Ammon's horn (tissue), 1 donor: ENCODE measurements at regions not wholly inside any gene's neighbourhood (a gene's known extent, or its start where the extent isn't known, plus 50 kb on each side); places are given as distances from the start of the nearest gene placed in this dataset.

Experiments
- DNase-seq: peaks from one replicate; pipeline ENCODE4 v3.0.0-alpha.2; 2016; ENCODE audit warnings: low spot score

GRCh38 chr1:2865571-2866421 is 64.3 kb upstream of the TTC34 start:
- no peak for DNase-seq

DNA sequence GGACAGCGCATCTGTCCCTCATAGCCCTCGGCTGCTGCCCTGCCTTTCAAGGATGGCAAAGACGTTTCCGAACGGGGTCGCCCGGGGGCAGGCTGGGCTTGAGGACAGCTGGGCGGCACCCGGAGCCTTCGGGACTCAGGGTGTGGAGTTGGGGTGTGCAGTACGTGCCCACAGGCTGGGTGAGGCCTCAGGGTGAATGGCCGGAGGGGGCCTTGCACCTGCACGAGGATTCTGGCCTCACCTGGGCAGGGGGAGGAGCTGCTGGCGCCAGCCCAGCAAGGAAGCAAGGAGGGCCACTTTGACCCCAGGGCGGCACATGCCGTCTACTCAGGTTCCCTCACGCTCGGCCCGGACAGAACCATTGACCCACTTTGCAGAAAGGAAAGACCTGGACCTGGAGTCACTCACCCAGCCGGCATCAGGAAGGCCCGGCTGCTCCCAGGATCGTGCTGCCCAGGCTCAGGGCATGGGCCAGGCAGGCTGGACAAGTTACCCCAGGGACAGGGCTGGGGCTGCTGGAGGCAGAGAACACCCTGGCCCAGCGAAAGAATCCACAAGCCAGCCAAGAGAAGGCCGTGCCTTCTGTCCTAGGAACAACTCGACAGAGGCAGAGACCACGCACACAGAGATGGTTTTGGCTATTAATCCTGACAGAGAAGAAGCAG is 65.1 kb upstream of the TTC34 start:
- no peak for DNase-seq

- no peak for DNase-seq
Measured at GRCh38 chr1:2867087-2867425, 65.6 kb upstream of the TTC34 start.

GRCh38 chr1:2867861-2868260 is 66.4 kb upstream of the TTC34 start:
- no peak for DNase-seq

DNA sequence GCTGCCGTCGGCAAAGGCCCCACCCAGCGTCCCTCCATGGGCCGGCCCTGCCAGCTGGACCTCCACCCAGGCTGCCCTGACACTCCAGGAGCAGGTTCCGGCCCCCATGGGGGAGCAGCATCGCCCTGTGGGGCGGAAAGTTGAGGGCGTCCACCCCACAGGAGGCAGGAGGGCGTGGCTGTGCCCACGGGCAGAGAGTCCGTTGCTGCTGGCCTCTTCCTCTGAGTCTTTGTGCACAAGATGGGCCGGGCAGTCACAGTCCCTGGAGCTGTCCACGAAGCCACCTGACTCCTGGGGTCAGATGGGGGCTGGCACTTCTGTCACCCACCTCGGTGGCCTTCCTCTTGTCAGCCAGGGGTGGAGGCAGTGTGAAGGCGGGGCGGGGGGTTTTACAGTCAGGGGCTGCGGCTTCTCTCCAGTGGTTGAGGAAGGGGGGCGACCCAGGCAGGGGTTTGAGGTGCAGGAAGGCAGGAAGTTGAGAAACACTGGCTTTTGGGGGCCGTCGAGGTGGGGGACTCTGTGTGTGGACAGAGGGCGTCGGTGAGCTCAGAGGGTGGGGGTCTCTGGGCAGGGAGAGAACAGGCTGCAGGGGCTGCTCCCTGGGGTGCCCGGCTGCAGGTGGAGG is 67.2 kb upstream of the TTC34 start:
- DNase-seq, result no peak

DNA sequence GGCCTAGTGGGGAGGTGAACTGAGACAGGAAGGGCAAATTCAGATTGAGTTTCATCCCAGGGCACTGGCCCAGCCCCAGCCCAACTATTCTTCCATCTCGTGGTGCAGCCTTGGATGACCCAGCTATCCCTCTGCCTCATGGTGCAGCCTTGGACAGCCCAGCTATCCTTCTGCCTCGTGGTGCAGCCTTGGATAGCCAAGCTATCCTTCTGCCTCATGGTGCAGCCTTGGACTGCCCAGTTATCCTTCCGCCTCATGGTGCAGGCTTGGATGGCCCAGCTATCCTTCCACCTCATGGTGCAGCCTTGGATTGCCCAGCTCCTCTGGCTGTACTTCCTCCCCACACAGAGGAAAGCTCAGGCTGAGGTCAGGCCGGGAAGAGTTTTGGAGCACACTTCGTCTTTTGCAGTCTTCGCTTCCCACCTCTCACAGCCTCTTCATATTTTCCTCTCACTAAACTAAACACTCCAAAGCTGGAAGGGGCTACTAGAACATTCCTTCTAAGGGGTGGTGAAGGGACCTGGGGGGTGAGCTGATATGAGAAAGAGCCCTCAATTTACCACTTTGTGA is 69.8 kb upstream of the TTC34 start:
- DNase-seq, result no peak

GRCh38 chr1:2874207-2874606 is 72.7 kb upstream of the TTC34 start:
- DNase-seq, result no peak

DNA sequence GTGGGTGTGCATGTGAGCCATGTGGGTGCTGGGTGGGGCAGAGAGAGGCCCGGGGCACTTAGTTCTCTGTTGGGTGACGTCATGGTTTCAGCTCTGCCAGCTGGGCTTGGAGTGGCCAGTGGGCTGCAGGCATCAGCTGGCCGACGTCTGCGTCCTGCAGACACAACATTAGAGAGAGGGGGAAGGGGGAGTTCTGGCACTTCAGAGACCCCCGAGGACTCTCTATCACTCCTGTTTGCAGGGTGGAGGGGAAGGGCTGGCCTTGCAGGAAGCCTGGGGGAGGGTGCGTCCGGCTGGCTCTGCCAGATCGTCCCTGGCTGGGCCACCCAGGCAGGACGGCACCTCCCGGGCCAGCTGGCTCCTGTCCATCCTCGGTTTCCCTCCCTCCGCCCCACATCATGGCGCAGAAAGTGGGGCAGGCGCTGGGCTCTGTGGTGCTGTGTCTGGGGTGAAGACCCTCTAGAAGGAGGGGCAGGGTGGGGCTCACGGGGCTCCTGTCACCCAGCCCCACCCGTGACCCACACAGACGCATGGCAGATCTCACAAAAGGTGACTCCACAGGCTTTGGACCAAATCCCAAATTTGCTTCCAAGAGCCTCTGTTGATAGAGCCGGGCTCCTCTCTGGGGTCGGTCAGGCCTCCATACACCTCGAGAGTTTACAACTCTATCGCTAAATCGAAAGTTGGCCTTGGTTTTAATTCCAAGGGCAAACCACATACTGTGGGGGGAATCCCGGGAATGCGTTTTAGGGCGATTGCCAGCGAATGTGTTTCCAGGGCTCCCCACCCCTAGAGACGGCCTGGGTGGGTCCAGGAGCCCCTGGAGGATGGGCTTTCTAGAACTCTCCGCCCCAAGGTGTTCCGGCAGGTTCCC is 73.4 kb upstream of the TTC34 start:
- no peak for DNase-seq

DNA sequence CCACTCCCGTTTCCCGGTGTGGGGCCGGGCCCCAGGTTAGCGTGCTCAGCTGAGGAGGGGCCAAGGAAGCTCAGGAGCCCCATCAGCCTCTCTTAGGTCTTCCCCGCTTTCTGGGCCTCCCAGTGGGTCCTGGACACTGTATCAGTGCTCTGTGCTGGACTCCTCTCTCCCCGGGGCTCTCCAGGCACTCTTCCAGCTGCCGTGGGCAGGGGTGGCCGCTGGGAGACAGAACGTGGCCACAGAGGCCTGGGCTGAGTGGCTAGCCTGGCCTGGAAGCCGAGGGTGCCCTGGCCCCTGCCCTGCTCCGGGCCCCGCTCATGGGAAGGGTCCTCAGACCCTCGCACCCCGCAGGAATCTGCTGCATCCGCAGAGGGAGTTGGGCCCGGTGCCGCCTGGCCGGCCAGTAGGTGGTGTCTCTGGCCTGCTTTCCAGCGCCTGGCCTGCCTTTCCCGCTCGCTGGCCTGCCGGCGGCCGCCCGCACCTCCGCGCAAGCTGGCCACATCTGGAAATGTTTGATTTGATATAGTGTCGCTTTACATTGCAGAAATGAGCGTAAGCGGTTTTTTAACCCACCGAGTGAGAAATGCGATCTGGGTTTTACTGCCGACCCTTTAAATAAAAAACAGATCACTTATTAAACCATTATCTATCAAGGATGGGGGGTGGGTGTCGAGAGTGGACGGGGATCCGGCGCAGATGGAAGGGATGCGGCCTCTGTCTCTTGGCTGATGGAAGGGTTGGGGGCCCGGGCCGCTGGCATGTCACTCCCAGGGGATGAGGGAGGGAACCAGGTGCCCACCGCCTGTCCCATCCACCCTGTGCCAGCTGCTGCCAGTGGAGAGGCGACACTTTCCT is 74.4 kb upstream of the TTC34 start:
- DNase-seq, result peak; percentile 39

DNA sequence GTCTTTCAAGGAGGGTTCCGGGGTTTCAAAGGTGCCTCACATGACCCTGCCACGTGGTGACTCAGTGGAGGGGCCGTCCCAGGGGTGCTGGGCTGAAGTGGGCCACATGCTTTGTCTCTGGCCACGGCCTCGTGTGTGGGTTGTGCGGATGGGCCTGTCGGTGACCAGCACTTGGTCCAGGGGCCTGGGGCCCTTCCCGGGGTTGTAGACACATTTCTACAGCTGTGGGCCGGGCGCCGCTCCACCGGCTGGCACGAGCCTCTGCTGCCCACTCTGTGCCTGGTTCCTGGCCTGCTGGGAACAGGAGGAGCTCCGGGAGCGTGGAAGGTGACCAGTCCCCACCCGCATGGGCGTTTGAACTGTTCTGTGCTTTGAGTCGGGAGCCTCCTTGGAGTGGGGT is 75.4 kb upstream of the TTC34 start:
- DNase-seq, result no peak

- no peak for DNase-seq
Measured at GRCh38 chr1:2877391-2877790, 75.9 kb upstream of the TTC34 start.

- DNase-seq, result no peak
Measured at GRCh38 chr1:2878591-2878990, 77.1 kb upstream of the TTC34 start.

DNA sequence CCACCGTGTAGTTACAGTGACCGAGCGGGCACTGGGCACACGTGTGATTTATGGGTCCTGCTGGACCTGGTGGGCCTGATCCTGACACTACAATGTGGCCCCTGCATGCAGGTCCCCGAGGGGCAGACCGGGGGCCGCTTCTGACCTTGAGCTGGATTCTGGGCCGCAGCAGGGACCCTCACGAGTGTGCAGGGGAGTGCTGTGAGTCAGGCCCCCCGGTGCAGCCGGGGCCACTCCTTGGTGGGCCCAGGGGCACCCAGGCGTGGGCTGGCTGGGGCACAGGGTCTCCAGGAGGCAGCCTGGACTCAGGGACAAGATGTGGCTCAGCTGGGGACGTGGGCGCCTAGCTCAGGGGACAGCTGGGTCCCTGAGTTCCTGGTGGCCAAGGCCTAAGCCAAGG is 77.5 kb upstream of the TTC34 start:
- DNase-seq, result no peak

GRCh38 chr1:2879591-2879990 is 78.1 kb upstream of the TTC34 start:
- no peak for DNase-seq

GRCh38 chr1:2880086-2880485 is 78.6 kb upstream of the TTC34 start:
- no peak for DNase-seq

DNA sequence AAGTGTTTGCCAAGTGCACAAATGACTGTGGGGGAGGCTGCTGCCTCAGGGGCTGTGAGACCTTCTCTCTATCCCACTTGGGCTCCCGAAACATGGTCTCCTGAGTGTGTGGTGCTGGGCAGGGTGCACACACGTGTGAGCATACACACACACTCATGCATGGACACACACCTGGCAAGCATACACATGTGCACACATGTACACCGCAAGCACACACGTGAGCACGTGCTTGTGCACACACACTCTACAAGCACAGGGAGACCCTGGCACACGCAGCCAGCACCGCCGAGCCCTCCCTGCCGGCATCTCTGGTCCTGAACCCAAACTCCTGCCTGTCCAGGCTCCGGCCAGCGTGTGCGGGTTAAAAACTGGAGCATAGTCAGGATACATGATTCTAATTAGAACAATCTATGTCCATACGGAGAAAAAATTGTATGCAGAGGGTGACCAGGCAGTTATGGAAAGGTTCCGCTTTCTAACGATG is 79.4 kb upstream of the TTC34 start:
- DNase-seq, result no peak

GRCh38 chr1:2881556-2881955 is 80.1 kb upstream of the TTC34 start:
- DNase-seq, result no peak

DNA sequence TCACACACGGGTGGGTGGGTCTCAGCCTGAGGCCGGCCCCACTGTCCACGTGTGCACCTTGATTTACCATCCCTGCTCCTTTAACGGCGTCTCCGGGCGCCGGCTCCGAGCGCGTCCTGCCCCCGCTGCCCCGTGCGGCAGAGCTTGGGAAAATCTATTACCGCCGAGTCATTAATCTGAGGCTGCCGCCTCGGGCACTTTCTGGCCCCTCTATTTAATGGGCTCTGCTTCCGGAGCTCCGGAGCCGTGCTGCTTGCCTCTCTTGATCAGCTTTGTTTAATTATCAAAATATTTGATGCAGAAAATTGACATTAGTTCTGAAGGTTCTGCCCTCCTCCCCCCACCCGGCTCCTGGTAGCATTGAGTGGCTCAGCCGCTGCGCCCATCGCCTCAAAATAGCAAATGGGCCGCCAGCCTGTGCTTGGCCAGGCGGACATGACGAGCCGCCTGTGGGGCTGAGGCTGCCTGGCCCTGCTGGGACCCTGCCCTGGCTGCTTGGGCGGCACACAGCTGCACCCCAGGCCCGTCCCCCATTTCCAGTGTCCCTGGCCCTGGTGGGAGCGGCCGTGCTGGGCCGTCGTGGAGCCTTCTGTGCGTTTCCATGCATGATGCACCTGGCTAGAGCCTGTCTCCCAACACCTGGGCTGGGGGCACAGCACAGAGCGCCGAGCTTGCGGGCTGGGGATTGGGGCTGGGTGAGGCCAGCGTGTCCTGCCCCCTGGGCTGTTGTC is 81.6 kb upstream of the TTC34 start:
- no peak for DNase-seq

DNA sequence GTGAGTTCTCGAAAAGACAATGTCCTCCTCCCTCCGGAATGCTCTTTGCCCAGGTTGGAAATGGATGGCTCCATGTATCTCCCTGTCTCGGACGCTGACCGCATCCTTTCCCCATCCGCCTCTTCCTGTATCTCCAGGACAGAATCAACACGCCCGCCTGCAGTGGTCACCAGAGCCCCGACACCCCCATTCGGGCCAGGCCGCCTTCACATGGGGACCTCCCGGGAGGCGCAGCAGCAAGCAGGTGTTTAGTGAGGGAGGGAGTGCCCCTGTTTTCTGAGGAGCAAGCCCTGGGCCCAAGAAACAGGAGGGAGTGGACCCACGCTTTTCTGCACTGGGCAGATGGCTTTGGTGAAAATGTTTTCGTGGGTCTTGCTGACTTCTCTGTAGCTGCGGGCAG is 83.5 kb upstream of the TTC34 start:
- no peak for DNase-seq

DNA sequence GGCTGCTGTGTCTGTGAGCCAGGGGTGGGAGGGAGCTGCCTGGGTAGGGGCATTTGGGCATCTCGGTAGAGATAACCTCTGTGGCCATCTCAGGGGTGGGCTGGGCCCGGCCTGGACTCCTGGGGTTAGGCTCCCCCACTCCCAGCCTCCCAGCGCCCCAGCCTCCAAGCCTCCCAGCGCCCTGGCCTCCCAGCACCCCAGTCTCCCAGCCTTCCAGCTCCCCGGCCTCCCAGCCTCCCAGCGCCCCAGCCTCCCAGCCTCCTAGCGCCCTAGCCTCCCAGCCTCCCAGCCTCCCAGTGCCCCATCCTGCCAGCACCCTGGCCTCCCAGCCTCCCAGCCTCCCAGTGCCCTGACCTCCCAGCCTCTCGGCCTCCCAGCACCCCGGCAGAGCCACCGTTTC is 85.1 kb upstream of the TTC34 start:
- no peak for DNase-seq
